ENCODE measurements at regions not wholly inside any gene's neighbourhood (a gene's known extent, or its start where the extent isn't known, plus 50 kb on each side); places are given as distances from the start of the nearest gene placed in this dataset.

DNA sequence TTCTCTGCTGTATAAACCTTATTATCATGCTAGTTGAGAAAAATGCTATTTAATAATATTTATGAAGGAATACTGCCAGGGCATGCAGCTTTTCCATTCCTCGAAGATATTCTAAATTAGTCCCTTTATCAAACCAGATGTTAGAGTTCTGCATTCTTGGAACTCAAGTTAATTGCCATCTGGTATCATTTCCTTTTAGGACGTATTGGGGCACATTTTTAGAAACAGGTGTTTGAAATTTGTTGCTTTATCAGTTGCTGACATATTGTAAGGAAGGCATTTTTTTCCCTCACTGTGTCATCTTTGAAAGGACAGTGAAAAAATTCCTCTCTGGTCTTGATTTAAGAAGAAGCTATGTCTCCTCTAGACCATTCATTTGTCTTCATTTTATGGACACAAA, 471.2 kb upstream of the PRICKLE1 start:
- Histone ChIP-seq H3K9ac (ENCODE audit: extremely low read depth, insufficient read length, low read length) (no peak overlapping the region), H3T11ph (ENCODE audit: low read length) (no peak overlapping the region), H3K56ac (ENCODE audit: insufficient read length, low read depth, low read length) (no peak overlapping the region), H2BK20ac (ENCODE audit: low read depth, low read length, poor library complexity, severe bottlenecking) (no peak overlapping the region), H3K27ac (ENCODE audit: insufficient read length, low read depth, low read length) (no peak overlapping the region), H4K8ac (replicated peaks; ENCODE audit: insufficient read length, low read depth, low read length) (no peak overlapping the region), H3K79me1 (ENCODE audit: insufficient read depth, low read depth, low read length, poor library complexity, severe bottlenecking) (no peaks in the 10 kb centered on the region), H3K4me2 (ENCODE audit: insufficient read depth, insufficient read length, low read length) (no peak overlapping the region), H2BK12ac (ENCODE audit: insufficient read length, low read depth, low read length) (no peak overlapping the region), H4K91ac (ENCODE audit: insufficient read length, low read depth, low read length) (no peak overlapping the region), H4K5ac (ENCODE audit: insufficient read length, low read depth, low read length) (no peak overlapping the region), H3K4me1 (ENCODE audit: insufficient read depth, low read length) (no peaks in the 10 kb centered on the region), H2AFZ (ENCODE audit: low read length) (no peak overlapping the region), H3K18ac (ENCODE audit: insufficient read length, low read depth, low read length) (no peak overlapping the region), H3K23ac (ENCODE audit: insufficient read length, low read depth, low read length) (no peak overlapping the region), H2BK15ac (ENCODE audit: low read depth, low read length) (no peak overlapping the region), H3K14ac (ENCODE audit: insufficient read depth, low read length) (no peak overlapping the region), H2AK5ac (ENCODE audit: insufficient read length, low read length) (no peak overlapping the region), H2BK5ac (ENCODE audit: insufficient read length, low read length) (no peak overlapping the region), H3K23me2 (ENCODE audit: insufficient read length, low read depth, low read length, poor library complexity, severe bottlenecking) (no peaks in the 10 kb centered on the region), H3K4ac (ENCODE audit: low read depth, low read length) (no peak overlapping the region), H3K79me2 (ENCODE audit: insufficient read depth, low read length) (no peaks in the 10 kb centered on the region), H3K27me3 (ENCODE audit: insufficient read depth, low read length) (no peaks in the 10 kb centered on the region), H4K20me1 (ENCODE audit: control insufficient read depth, insufficient read depth, insufficient read length) (no peaks in the 10 kb centered on the region), H2BK120ac (ENCODE audit: low read depth, low read length, poor library complexity, severe bottlenecking) (no peak overlapping the region), H3K9me3 (ENCODE audit: control insufficient read depth, low read depth, low read length) (no peaks in the 10 kb centered on the region)
- no peaks in the 10 kb centered on the region for H3K36me3 Mint-ChIP-seq (ENCODE audit: insufficient read depth in 1 of 3, low read depth in 3 of 3)
- no peak overlapping the region for H3K4me3 Mint-ChIP-seq
- H3K27ac Mint-ChIP-seq, result no peak overlapping the region
- no peak for DNase-seq
- WGBS (ENCODE audit: extremely low coverage, insufficient read length, low lambda C conversion rate), result no CpG with 5 or more reads among the region's 2 CpGs
- H3K27me3 Mint-ChIP-seq (ENCODE audit: low read depth), result no peaks in the 10 kb centered on the region
- H3K9me3 Mint-ChIP-seq, result no peaks in the 10 kb centered on the region; a peak in 2 of 5 replicates
- no peaks in the 10 kb centered on the region; a peak in 2 of 4 replicates for H3K4me1 Mint-ChIP-seq
- TF ChIP-seq, protein P1, sequence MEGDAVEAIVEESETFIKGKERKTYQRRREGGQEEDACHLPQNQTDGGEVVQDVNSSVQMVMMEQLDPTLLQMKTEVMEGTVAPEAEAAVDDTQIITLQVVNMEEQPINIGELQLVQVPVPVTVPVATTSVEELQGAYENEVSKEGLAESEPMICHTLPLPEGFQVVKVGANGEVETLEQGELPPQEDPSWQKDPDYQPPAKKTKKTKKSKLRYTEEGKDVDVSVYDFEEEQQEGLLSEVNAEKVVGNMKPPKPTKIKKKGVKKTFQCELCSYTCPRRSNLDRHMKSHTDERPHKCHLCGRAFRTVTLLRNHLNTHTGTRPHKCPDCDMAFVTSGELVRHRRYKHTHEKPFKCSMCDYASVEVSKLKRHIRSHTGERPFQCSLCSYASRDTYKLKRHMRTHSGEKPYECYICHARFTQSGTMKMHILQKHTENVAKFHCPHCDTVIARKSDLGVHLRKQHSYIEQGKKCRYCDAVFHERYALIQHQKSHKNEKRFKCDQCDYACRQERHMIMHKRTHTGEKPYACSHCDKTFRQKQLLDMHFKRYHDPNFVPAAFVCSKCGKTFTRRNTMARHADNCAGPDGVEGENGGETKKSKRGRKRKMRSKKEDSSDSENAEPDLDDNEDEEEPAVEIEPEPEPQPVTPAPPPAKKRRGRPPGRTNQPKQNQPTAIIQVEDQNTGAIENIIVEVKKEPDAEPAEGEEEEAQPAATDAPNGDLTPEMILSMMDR (conservative IDR thresholded peaks at IDR 0.05), result no peak
